ENCODE measurements at regions not wholly inside any gene's neighbourhood (a gene's known extent, or its start where the extent isn't known, plus 50 kb on each side); places are given as distances from the start of the nearest gene placed in this dataset.

DNA sequence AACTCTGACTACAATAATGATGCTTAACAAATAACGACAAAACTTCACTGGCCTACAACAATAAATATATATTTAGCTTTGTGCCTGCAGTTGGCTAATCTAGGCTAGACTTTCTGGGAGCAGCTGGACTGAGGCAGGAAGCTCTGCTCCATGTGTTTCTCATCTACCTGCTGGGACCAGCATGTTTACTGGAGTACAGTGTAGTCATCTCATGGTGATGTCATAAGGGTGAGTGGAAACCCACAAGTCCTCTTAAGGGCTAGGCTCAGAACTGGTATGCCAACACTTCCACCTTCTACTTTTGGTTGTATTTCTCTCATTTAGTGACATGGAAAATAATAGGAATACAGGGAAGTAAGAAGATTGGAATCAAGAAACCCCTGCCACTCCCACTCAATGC lies 85.7 kb upstream of the NIPBL start:
- CTCF ChIA-PET: no interaction called here
- Mint-ChIP-seq H3K27ac (no peak overlapping the region), H3K27me3 (peaks cover 5% of the 10 kb centered on the region), H3K9me3 (no peaks in the 10 kb centered on the region), H3K36me3 (ENCODE audit: low read depth) (no peaks in the 10 kb centered on the region), H3K4me1 (ENCODE audit: low read depth) (no peaks in the 10 kb centered on the region), H3K4me3 (no peak overlapping the region)
- intact Hi-C loops (cut with micrococcal nuclease): no loop called here
- POLR2A ChIA-PET: no interaction called here
- DNase-seq (no peak), ATAC-seq (no peak)
- TF ChIP-seq, protein P1, sequence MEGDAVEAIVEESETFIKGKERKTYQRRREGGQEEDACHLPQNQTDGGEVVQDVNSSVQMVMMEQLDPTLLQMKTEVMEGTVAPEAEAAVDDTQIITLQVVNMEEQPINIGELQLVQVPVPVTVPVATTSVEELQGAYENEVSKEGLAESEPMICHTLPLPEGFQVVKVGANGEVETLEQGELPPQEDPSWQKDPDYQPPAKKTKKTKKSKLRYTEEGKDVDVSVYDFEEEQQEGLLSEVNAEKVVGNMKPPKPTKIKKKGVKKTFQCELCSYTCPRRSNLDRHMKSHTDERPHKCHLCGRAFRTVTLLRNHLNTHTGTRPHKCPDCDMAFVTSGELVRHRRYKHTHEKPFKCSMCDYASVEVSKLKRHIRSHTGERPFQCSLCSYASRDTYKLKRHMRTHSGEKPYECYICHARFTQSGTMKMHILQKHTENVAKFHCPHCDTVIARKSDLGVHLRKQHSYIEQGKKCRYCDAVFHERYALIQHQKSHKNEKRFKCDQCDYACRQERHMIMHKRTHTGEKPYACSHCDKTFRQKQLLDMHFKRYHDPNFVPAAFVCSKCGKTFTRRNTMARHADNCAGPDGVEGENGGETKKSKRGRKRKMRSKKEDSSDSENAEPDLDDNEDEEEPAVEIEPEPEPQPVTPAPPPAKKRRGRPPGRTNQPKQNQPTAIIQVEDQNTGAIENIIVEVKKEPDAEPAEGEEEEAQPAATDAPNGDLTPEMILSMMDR (IDR thresholded peaks at IDR 0.05): no peak

DNA sequence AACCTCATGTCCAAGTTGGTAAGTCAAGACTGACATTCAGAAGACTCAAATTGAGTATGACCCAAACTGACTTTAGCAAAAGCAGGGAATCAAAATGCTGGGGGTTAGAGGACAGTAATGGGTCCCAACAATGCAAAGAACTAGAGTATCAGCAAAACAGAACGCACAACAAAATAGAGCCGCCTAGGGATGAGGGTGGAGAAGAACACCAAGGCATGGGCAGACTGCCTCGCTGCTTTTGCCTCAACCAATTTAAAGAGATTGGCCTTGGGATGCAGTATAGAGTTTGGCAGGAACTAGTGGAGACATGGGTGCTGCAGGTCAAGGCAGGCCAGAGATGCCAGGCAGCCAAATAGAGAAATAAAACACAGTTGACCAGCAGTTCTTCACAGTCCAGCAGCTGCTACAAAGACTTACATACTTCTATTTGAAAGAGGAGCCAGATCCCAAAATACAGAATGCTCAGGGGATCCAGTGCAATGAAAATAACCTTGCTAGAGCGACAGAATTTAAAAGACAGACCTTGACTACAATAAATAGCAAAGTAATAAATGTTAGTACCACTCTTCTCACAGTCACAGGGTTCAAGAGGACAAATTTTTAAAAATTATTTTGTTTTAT lies 83.9 kb upstream of the NIPBL start:
- H3K4me3 Mint-ChIP-seq: no peak overlapping the region

DNA sequence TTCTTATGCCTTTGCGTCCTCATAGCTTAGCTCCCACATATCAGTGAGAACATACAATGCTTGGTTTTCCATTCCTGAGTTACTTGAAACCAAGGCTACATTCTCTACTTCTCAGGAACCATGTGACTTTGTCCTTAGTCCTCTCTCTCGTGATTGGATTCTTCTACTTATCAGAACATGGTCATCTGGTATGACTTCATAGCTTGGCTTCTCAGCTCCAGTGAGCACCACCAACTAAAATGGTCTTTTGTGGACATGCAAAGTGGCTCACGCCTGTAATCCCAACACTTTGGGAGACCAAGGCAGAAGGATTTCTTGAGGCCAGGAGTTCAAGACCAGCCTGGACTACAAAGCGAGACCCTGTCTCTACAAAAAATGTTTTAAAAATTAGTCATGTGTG lies 81.2 kb upstream of the NIPBL start:
- Mint-ChIP-seq H3K4me1 (ENCODE audit: low read depth) (no peaks in the 10 kb centered on the region), H3K4me3 (no peak overlapping the region), H3K9me3 (no peaks in the 10 kb centered on the region), H3K36me3 (ENCODE audit: low read depth) (no peaks in the 10 kb centered on the region), H3K27ac (no peak overlapping the region), H3K27me3 (peaks cover 5% of the 10 kb centered on the region)
- DNase-seq (no peak), ATAC-seq (no peak)
- ChIA-PET CTCF (interaction anchor here (1.5 kb wide), 1 partner anchor 56 kb away, joined by 4 read pairs; no protein-coding TSS in a partner anchor), POLR2A (no interaction called here)
- TF ChIP-seq, protein P1 (IDR thresholded peaks at IDR 0.05): no peak
- intact Hi-C loops (cut with micrococcal nuclease): no loop called here

More for the DNA sequence above, 83.9 kb upstream of the NIPBL start:
- DNase-seq (no peak), ATAC-seq (no peak)
- ChIA-PET POLR2A (interaction anchor here (0.6 kb wide), 1 partner anchor 250 kb away, joined by 5 read pairs; no protein-coding TSS in a partner anchor), CTCF (no interaction called here)
- Mint-ChIP-seq H3K27me3 (peaks cover 5% of the 10 kb centered on the region), H3K36me3 (ENCODE audit: low read depth) (no peaks in the 10 kb centered on the region), H3K9me3 (no peaks in the 10 kb centered on the region), H3K4me1 (ENCODE audit: low read depth) (no peaks in the 10 kb centered on the region), H3K27ac (no peak overlapping the region)
- intact Hi-C loops (cut with micrococcal nuclease): no loop called here
- TF ChIP-seq, protein P1 (IDR thresholded peaks at IDR 0.05): no peak

DNA sequence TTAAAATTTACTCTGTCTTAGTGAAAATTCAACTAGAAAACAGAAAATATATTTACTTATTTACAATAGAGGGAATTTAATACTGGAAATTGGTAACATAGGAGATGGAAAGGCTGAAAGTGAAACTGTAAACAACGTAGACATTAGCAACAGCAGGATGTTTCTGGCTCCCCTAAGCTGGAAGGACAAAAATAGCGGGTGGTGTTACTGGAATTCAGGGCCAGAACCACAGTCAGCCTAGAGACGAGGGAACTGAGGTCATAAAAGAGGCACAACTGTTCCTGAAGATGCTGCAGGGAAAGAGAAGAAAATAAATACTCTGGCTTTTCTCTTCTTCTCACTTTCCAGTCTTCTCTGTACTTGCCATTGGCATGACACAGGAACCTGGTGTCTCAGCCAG lies 80.4 kb upstream of the NIPBL start:
- CTCF ChIA-PET: no interaction called here
- TF ChIP-seq, protein P1 (IDR thresholded peaks at IDR 0.05): no peak

DNA sequence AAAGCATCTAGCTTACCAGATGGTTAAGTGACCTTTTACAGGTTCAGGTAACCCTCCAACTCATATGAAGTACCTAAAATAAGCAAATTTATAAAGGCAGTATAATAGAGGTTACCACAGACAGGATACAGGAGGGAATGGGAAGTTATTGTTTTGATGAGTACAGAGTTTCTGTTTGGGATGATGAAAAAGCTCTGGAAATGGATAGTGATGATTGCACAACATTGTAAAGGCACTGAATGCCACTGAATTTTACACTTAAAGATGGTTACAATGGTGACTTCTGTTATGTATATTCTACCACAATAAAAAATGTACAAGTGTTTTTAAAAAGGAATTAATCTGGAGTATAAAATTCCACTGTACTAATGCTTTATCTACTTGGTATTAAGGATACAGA lies 75.0 kb upstream of the NIPBL start:
- H3K4me1 Mint-ChIP-seq (ENCODE audit: low read depth): no peaks in the 10 kb centered on the region
- ChIA-PET POLR2A (no interaction called here), CTCF (no interaction called here)
- H3K27me3 Mint-ChIP-seq: no peaks in the 10 kb centered on the region
- H3K4me3 Mint-ChIP-seq: no peak overlapping the region
- ATAC-seq (no peak), DNase-seq (no peak)
- no peaks in the 10 kb centered on the region for H3K36me3 Mint-ChIP-seq (ENCODE audit: low read depth)
- TF ChIP-seq, protein P1 (IDR thresholded peaks at IDR 0.05): no peak
- no peaks in the 10 kb centered on the region for H3K9me3 Mint-ChIP-seq
- no peak overlapping the region for H3K27ac Mint-ChIP-seq
- intact Hi-C loops (cut with micrococcal nuclease): no loop called here

More for the DNA sequence above, 80.4 kb upstream of the NIPBL start:
- no peaks in the 10 kb centered on the region for H3K4me1 Mint-ChIP-seq (ENCODE audit: low read depth)
- ATAC-seq (no peak), DNase-seq (no peak)
- H3K27me3 Mint-ChIP-seq: peaks cover 4% of the 10 kb centered on the region
- POLR2A ChIA-PET: no interaction called here
- H3K9me3 Mint-ChIP-seq: no peaks in the 10 kb centered on the region
- H3K4me3 Mint-ChIP-seq: no peak overlapping the region
- intact Hi-C loops (cut with micrococcal nuclease): no loop called here
- H3K36me3 Mint-ChIP-seq (ENCODE audit: low read depth): no peaks in the 10 kb centered on the region
- H3K27ac Mint-ChIP-seq: no peak overlapping the region

All from activated CD8-positive, alpha-beta T cell treated with anti-CD3 and anti-CD28 coated beads for 36 hours (primary cell).